ENCODE measurements at regions not wholly inside any gene's neighbourhood (a gene's known extent, or its start where the extent isn't known, plus 50 kb on each side); places are given as distances from the start of the nearest gene placed in this dataset.

DNA sequence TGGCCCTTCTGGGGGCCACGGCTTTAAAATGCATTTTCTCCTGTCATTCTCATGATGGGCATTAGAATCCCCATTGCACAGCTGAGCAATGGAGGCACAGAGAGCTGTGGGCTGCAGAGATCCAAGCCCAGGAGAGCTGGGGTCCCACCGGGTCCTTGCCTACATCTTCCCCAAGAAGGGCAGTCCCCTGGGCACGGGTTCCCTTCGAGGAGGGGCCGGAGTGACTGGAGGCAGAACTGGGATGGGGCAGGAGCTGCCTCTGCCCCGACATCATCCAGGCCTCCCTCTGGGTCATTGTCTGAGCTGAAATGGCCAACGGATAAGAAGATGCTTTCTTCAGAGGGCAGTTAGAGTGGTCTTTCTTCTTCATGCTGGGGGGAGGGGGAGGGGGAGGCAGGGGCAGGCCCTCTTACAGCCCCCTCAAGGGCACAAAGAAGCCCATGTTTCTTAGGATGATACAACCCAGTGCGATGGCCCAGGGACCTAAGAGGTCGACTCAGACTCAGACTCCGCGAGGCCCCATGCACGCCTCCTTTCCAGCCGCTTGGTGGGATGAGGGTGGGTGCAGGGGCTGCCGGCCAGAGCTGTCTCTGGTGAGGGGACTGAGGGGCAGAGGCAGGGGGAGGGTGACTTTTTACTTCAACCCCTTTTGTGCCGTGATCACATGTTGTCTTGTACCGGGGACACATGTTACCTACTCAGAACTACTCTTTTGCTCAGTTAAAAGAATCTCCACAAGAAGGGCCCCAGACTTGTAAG, 112.4 kb upstream of the IRX2 start:
- TF ChIP-seq CTCF (conservative IDR thresholded peaks at IDR 0.05; ENCODE audit: low read length) (no peak), EZH2phosphoT487 (IDR thresholded peaks at IDR 0.05; ENCODE audit: borderline replicate concordance) (no peak)

Measured in Loucy (cell line).